Subcutaneous abdominal adipose tissue (tissue), 5 donors: ENCODE measurements at regions not wholly inside any gene's neighbourhood (a gene's known extent, or its start where the extent isn't known, plus 50 kb on each side); places are given as distances from the start of the nearest gene placed in this dataset.
A peak's percentile ranks its signal among the peaks of the same experiment; 100 is the strongest.

Source experiments
- H3K27ac ChIP-seq: one replicate; pipeline ENCODE4 v1.7.0; 2013; ENCODE audit warnings: low read depth, mild to moderate bottlenecking, inconsistent platforms, low read length, moderate library complexity
- H3K27me3 ChIP-seq, 5 donors: one replicate each; pipeline ENCODE4 v1.7.0; 2013; ENCODE audit warnings: low read length in 5 of 5, inconsistent platforms in 1 of 5; ENCODE audit not compliant: control insufficient read depth in 5 of 5, insufficient read depth in 4 of 5
- H3K36me3 ChIP-seq, 5 donors: one replicate each; pipeline ENCODE4 v1.7.0; 2013; ENCODE audit warnings: low read length in 5 of 5; ENCODE audit not compliant: control insufficient read depth in 5 of 5, insufficient read depth in 5 of 5
- H3K4me1 ChIP-seq, 5 donors: one replicate each; pipeline ENCODE4 v1.7.0; 2013; ENCODE audit warnings: low read length in 5 of 5, mild to moderate bottlenecking in 3 of 5, moderate library complexity in 1 of 5; ENCODE audit not compliant: control insufficient read depth in 5 of 5, insufficient read depth in 5 of 5
- H3K4me3 ChIP-seq, 5 donors: one replicate each; pipeline ENCODE4 v1.7.0; 2013; ENCODE audit warnings: low read length in 5 of 5, low read depth in 1 of 5
- H3K9ac ChIP-seq, 5 donors: one replicate each; pipeline ENCODE4 v1.7.0; 2013; ENCODE audit warnings: low read length in 5 of 5, mild to moderate bottlenecking in 4 of 5, moderate library complexity in 3 of 5
- H3K9me3 ChIP-seq, 5 donors: one replicate each; pipeline ENCODE4 v1.7.0; 2013; ENCODE audit warnings: low read length in 5 of 5; ENCODE audit not compliant: control insufficient read depth in 5 of 5
- donor health status: healthy.
- donor health status: healthy.
- donor health status: healthy.
- donor health status: healthy.
- donor health status: healthy.

DNA sequence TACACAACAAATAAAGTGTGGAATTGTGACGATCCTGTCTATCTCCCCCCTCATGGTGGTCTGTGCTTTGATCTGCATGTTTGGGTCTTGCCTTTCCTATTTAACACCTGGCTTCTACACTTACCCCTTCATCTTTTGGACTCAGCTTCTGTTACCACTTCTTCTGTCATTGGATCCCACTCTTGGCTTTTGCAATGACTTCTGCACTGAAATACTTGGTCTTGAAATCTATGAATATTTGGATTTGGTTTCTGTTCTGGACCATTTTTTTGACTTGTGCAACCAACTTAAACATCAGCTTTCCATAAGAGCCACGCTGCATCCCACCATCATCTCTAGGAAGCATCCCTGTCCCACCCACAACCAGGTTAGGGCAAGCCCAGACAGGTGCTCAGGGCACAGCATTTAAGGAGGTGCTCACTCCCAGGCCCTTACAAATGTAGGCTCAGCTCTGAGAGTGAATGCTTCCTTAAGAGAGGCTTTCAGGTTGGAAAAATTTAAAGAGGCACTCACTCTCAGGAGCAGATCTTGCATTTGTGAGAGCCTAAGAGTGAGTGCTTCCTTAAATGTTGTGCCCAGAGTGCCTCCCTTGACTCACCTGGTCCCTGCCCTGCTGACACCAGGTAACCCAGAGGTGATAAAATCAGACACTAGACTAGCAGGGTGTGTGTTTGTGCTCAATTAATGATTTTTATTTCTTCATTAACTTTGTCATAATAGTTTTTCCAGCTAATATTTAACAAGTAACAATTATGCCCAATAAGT is 124.5 kb upstream of the SH3BP4 start:
- Histone ChIP-seq H3K36me3 (no peaks in the 10 kb centered on the region), H3K9me3 (no peaks in the 10 kb centered on the region), H3K9ac (no peak overlapping the region), H3K4me1 (peaks cover 3 to 21% (median 14%) of the 10 kb centered on the region in 5 donors), H3K27ac (no peak overlapping the region), H3K4me3 (no peak overlapping the region), H3K27me3 (no peaks in the 10 kb centered on the region)

DNA sequence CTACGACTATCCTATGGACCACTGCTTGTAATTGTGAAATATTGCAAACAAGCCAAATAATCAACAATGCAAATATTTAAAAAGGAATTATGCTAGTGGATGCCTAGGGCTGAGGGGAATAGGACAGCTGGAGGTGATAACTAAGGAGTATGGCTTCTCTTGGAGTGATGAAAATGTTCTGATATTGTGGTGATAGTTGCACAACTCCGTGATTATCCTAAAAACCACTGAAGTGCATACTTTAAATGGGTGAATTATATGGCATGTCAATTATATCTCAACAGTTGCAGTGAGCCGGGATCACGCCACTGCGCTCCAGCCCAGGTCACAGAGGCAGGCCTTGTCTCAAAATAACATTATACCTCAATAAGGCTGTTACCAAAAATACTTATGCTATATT is 125.1 kb upstream of the SH3BP4 start:
- Histone ChIP-seq H3K4me3 (no peak overlapping the region), H3K9me3 (no peaks in the 10 kb centered on the region), H3K27ac (no peak overlapping the region), H3K27me3 (no peaks in the 10 kb centered on the region), H3K36me3 (no peaks in the 10 kb centered on the region), H3K9ac (no peak overlapping the region), H3K4me1 (peaks cover 3 to 21% (median 14%) of the 10 kb centered on the region in 5 donors)

DNA sequence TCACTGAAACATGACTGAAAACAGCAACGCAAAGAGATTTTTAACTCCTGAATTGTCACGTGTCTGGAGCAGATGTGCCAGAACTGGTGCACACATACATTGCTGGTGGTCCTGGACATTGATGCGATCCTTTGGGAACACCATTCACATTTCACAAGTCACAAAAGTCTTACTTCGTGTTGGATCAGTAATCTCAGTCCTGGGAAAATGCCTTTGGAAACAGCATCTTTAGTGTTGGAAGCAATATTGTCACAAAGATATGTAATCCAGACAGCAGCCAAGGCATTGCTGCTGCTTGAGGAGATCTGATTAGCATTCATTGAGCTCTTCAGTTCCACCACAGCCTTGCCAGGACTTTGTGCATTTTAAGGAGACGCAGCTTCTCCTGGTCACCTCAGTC is 126.2 kb upstream of the SH3BP4 start:
- H3K4me3 ChIP-seq, result no peak overlapping the region
- no peaks in the 10 kb centered on the region for H3K9me3 ChIP-seq
- H3K27me3 ChIP-seq, result no peaks in the 10 kb centered on the region
- H3K36me3 ChIP-seq, result no peaks in the 10 kb centered on the region
- H3K27ac ChIP-seq, result no peak overlapping the region
- H3K9ac ChIP-seq, result no peak overlapping the region
- H3K4me1 ChIP-seq, result peaks cover 3 to 21% (median 14%) of the 10 kb centered on the region in 5 donors

DNA sequence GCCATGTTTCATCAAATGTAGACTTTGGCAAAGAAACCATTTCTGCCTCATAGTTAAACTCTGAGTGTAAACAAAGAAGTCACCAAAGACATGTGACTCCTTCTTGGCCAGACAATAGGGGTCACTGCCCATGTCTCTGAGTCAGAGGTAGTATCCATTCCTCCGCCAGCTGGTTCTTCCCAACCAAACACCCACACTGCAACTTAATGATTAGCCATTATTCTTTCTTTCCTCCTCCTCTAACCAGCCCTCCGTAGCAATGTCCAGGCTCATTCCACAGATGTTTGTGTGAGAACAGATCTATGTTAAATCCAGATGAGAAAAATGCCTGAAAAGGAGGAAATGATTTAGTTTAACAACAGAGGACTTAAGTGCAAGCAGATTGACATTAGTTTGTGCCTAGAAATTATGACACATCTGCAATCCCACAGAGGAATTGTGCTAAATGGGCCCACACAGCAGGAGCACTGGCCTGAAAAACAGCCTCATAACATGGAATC is 127.9 kb upstream of the SH3BP4 start:
- Histone ChIP-seq H3K36me3 (no peaks in the 10 kb centered on the region), H3K27me3 (no peaks in the 10 kb centered on the region), H3K27ac (peak overlapping the region; percentile 68), H3K9ac (peak overlapping the region in 1 of 5 donors; percentile 0), H3K4me1 (peaks cover 3 to 21% (median 14%) of the 10 kb centered on the region in 5 donors), H3K4me3 (no peak overlapping the region), H3K9me3 (no peaks in the 10 kb centered on the region)

DNA sequence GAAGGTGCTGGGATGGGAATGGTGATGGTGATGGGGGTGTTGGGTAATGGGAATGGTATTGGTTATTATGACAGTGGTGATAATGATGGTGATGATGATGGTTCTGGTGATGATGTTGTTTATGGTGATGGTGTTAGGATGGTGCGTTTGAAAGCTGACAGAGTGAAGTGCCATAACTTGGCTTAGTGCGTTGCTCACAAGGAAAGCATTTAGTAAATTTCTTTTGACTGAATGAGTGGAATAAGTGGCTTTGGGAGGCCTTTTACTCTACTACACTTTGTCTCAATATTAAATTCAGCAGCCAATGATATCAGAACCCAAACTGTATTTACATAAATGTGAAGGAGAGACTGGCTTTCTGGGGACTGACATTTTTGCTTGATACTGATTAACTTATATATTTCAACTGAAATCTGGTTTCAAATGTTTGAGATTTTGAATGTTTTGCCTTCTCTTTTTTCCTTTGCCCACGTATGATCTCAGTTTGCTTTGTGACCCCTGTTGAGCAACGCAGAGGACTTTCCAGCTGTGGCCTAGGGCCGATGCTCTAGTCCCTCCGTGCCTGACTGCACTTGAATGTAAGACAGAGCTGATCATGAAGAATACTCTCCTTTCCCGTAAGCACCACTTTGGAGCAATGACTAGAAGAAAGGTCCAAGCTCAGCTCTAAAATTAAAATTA is 128.5 kb upstream of the SH3BP4 start:
- Histone ChIP-seq H3K27ac (peak overlapping the region; percentile 68), H3K9me3 (no peaks in the 10 kb centered on the region)

DNA sequence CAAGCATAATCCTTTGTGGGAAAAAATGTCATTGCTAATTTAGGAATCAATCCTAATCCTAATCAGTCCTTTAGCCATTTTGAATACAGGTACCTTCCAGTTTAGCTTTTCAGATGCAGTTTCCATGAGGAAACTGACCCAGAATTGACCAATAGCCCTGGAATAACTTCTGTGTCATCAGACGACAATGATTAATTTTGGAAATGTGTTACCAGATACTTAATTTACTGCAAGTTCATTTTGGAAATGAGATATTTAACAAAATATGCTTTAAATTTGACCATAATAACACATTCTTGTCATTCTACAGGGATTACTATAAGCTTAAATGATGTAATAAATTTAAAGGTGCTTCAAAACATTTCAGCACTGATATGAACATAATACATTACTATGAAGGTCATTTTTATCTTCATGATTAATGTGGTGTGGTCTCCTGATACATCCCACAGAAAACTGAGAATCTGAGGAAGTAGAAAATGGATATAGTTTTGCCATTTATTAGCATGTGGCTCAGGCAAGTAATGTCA is 129.8 kb upstream of the SH3BP4 start:
- H3K4me1 ChIP-seq, result peaks cover 3 to 22% (median 14%) of the 10 kb centered on the region in 5 donors
- no peak overlapping the region for H3K27ac ChIP-seq
- H3K36me3 ChIP-seq, result no peaks in the 10 kb centered on the region
- H3K27me3 ChIP-seq, result no peaks in the 10 kb centered on the region
- H3K9ac ChIP-seq, result no peak overlapping the region
- no peaks in the 10 kb centered on the region for H3K9me3 ChIP-seq
- no peak overlapping the region for H3K4me3 ChIP-seq

More for the DNA sequence above, 128.5 kb upstream of the SH3BP4 start:
- Histone ChIP-seq H3K4me3 (no peak overlapping the region), H3K27me3 (no peaks in the 10 kb centered on the region), H3K9ac (peak overlapping the region in 1 of 5 donors; percentile 0), H3K4me1 (peaks cover 3 to 21% (median 14%) of the 10 kb centered on the region in 5 donors), H3K36me3 (no peaks in the 10 kb centered on the region)

DNA sequence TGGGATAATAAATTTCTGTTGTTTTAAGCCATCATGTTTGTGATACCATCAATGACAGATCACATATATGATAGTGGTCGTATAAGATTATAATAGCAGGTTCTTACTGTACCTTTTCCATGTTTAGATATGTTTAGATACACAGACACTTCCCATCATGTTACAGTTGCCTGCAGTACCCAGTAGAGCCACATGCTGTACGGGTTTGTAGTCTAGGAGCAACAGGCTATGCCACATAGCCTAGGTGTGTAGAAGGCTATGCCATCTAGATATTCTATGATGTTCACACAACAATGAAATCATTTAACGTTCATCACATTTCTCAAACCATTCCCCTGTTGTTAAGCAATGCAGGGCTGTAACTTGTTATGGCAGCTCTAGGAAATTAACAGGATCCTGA is 132.9 kb upstream of the SH3BP4 start:
- Histone ChIP-seq H3K27me3 (no peaks in the 10 kb centered on the region), H3K4me3 (no peak overlapping the region), H3K4me1 (peaks cover 3 to 24% (median 19%) of the 10 kb centered on the region in 5 donors), H3K9me3 (no peaks in the 10 kb centered on the region), H3K27ac (no peak overlapping the region), H3K9ac (no peak overlapping the region), H3K36me3 (no peaks in the 10 kb centered on the region)

DNA sequence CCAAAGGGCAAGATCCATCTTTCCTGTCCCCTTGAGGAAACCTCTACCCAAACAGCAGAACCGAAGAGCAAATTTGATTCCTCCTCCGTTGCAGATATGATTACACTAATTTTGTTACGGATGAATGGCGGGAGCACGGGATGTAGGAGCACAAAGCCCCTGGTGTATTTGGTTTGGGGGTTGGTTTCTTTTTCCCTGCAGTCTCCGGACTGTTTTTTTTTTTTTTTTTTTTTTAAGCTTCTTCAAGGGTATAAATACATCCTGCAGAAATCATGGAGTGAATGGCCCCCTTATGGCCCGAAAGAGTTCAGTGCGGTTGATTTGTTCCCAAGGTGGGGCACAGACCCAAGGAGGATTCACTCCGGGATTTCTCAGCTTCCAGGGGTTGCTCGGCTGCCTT is 135.3 kb upstream of the SH3BP4 start:
- H3K4me1 ChIP-seq, result peaks cover 3 to 14% (median 8%) of the 10 kb centered on the region in 5 donors
- H3K36me3 ChIP-seq, result no peaks in the 10 kb centered on the region
- H3K27ac ChIP-seq, result no peak overlapping the region
- no peaks in the 10 kb centered on the region for H3K9me3 ChIP-seq
- H3K4me3 ChIP-seq, result peak overlapping the region in 2 of 5 donors; percentile 4 to 20
- no peak overlapping the region for H3K9ac ChIP-seq
- no peaks in the 10 kb centered on the region for H3K27me3 ChIP-seq

DNA sequence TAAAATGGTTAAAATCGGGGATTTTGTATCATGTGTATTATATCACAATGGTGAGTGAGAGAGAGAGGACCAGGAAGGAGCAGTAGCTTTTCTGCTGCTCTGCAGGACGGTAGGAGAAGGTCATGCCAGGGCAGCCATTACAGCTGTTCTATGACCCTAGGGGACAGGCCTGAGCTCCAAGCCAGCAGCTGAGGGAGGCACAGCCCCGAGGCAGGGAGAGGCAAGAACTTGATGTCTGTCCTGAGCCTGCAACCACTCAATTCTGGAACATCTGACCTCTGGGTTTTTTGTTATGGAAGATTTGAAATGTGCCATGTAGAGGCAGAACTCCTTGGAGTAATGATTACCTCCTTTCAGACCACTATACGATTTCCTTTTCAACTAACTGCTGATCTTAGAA is 135.8 kb upstream of the SH3BP4 start:
- H3K4me3 ChIP-seq, result peak overlapping the region in 1 of 5 donors; percentile 6
- H3K9ac ChIP-seq, result no peak overlapping the region
- H3K9me3 ChIP-seq, result no peaks in the 10 kb centered on the region
- no peak overlapping the region for H3K27ac ChIP-seq
- peaks cover 3 to 14% (median 8%) of the 10 kb centered on the region in 5 donors for H3K4me1 ChIP-seq
- H3K36me3 ChIP-seq, result no peaks in the 10 kb centered on the region
- H3K27me3 ChIP-seq, result no peaks in the 10 kb centered on the region

DNA sequence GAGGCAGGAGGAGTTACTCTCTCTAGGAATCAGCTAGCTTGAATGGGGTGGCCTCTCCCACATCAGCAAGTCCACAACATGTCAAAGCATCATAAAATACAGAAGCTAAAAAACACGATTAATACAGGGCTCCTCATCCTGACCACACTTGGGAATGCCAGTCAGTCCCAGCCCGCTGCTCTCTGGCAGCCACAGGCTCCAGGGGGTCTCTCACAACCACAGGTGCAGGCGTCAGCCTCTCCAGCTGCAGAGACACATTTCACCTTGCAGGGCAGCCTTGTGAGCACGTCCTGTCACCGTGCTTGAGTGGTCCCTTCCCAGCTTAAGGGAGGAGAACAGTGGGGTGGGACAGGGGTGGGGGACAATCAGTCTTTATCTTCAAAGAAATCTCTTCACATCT is 137.4 kb upstream of the SH3BP4 start:
- Histone ChIP-seq H3K9ac (no peak overlapping the region), H3K4me1 (peaks cover 3 to 14% (median 8%) of the 10 kb centered on the region in 5 donors), H3K36me3 (no peaks in the 10 kb centered on the region), H3K4me3 (no peak overlapping the region), H3K27ac (no peak overlapping the region), H3K9me3 (no peaks in the 10 kb centered on the region), H3K27me3 (no peaks in the 10 kb centered on the region)
